ENCODE measurements at regions not wholly inside any gene's neighbourhood (a gene's known extent, or its start where the extent isn't known, plus 50 kb on each side); places are given as distances from the start of the nearest gene placed in this dataset.
"Not testable (repeated sequence)": the region's sequence is repeated elsewhere in the genome, so short reads cannot be mapped to it uniquely, and the experiment has no call there.

DNA sequence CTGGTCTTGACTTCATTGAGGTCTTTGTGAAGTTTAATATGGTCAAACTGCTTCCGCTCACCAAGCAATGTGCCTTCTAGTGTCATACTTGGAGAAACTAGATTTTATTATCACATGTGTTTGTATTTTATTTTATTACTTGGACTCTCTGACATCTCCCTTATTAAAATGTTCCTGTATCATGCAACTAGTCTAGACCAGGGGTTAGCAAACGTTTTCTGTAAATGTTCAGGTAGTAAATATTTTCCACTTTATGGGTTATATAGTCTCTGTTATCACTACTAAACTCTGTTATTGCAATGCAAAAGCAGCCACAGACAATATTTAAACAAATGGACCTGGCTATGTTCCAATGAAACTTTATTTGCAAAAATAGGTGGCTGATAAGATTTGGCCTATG lies 443.8 kb downstream of the MID1IP1 start:
- DNase-seq = no peak

DNA sequence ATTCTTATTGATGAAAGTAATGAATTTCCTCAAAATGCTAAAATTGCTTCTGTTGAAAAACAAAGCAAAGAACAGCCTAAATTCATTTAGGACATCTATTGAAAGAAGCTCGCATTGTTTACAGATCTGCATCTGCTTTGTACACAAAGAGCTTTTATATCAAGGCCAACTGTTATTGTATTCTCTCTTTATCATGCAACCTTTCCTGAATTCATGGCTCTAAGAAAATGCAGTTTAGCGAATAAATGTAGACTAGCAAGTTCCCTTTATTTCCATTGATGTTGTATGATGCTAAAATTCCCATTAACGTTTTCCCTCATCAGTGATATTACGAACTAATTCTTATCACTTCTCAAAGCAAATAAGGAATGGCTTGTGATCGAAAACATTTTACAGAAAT lies 446.3 kb downstream of the MID1IP1 start:
- DNase-seq = no peak

DNA sequence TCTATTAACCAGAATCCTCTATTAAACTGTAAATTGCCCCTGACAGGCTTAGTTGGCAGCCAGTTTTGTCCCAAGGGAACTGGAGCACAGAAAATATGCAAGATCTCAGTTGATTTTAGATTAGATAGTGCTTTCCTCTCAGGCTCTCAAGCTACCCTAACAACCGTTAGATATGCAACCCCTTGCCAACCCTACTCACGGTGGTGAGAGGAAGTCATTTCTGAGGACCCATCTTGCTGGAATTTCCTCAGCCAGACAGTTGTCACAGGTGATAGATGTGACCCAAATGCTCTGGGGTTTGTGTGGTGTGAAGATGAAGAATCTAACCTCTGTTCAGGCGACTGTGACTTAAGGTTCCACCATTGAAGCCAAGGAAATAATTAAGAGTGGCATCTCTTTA lies 447.1 kb downstream of the MID1IP1 start:
- DNase-seq = no peak

DNA sequence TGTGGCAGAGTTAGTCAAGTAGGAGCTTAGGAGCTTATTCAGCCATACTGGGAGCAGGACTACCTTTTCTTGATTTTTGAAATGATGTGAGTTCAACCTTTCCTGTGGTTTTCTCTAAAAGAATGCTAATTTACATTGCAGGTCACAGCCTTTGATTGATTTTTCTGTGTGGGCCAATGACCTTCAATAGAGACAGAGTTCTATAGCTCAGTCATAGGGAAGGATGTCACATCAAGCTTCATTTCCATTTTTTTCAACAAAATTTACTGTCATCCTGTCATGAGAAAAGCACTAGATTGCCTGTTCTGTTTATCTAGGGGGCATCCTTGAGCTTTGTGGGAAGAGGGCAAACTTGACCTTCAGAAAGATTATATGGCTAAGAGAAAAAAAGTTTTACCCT lies 448.7 kb downstream of the MID1IP1 start:
- no peak for DNase-seq

DNA sequence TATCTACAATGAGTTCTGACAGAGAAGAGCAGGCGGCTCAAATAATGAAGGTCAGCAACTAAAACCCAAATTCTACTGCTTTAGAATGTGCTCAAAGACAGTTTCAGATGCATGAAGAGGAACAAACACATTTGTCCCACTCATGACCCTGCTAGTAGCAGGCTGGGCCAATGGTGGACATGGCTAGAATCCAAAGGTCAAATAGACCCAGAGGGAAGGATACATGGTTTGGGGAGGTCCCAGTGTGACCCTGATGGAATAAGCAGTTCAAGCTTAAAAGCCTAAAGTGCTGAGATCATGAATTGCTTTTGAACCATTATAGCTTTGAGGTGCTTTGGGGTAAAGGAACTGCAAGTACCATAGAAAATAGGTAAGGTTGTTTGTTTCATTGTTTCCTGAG lies 450.7 kb downstream of the MID1IP1 start:
- no peak for DNase-seq

DNA sequence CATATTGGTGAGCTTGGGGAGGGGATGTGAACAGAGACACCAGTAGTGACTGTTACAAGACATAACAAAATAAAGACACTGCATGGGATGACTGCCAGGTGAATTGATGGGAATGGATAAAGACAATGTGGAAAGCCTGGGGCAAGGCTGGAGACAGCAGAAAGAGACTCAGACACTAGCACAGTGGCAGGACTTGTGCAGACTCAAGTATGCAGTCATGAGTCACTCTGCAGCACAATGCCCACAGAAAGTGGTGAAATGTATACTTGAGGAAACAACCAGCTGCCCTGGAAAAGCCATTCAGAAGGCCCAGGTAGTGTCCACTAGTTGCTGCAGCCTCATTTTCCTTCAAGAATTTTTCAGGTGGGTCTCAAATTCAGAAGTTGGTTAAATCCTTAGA lies 452.3 kb downstream of the MID1IP1 start:
- no peak for DNase-seq

DNA sequence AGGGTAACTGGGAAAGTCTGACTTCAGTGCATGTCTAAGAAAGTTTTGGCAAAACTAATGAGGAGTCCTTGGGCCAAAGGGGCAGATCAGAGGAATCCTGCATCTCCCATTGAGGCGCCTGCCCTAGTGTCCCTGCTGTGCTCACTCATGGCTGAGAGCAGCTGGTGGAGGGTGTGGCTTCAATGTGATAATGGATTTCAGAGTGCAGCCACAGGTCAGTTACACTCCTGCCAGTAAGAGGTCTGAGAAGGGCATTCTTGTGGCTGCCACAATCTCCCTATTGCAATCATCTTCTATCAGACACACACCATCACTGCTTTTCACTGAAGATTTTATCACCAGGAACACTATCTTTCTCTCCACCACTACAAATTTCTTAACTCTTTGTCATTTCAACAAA lies 457.1 kb downstream of the MID1IP1 start:
- no peak for DNase-seq

DNA sequence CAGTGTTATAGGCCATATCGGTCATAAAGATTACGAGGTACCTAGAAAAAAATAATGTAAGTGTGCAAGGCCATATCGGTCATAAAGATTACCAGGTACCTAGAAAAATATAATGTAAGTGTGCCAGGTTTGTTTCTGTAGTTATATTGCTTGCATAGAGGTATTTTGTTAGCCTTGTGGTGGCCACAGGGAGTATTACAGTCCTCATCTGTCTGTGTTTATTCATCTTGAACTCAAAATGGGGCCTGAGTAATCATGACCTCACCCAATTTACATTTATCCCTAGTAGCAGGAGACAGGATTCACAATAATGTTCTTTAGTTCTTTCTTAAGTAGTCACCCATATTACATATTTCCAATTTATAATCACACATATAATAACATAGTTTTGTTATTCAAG lies 459.7 kb downstream of the MID1IP1 start:
- no peak for DNase-seq

DNA sequence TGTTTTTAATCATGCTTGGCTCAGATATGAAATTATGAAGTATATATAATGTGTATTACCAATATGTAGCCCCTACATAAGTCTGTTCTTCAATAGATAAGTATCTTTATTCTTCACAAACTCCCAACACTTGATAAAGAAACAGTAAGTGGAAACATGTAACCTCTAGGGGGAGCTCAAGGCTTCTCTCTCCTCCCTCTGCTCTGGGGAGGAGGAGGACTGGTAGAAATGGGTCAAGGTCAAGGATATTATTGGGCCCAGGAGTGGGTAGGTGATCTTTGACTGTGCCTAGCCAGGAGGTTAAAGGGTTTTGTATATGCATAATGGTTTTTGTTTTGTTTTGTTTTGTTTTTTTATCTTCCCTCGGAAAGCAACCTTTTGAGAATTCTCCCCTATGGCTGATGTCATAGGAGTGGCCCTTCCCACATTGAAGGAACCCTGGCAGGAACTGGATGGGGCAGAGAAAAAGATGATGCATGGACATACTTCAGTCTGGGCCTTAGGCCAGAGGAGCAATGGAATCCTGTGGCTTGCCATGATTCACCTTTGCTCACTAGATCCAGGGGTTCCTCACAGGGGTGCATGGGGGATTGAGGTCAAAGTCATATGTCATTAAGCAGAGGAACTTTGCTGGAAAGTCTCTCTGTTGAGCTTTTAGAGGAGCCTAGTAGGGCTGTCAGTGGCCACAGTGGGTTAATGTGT lies 460.3 kb downstream of the MID1IP1 start:
- peak; percentile 49 for DNase-seq

DNA sequence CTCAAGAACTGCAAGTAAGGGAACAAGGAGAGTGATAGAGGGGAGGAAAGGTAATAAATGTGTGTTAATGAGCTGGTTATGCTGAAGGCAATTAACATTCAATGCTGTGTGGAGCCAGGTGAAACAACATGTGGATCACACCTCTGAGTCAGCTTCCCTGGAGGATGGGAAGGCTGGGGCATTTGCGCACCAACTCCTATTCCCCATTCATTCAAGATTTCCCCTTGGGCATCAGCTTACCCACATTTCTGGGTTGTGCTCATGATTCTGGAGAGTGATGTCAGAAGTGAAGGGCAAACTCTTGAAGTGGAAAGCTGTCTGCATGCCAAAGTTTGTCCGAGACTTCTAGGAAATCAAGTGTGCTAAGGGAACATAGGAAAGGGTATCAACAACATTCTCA lies 461.4 kb downstream of the MID1IP1 start:
- no peak for DNase-seq

DNA sequence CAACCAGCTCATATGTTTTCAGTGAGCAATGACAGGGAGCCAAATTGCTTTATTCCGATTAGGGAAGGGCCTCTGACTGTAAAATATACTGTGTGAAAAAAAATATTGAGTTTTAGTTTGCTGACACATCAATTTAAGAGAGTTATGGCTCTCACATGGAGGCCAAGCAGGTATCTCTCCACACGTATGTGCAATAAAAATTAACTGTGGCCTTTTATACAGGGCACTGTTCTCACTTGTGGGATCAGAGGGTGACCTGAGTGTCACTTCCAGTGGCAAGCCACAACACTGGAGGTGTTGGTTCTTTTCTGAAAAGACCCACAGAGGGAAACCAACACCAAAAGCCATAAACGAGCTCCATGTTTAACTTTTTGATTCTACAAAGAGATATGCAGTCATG lies 462.8 kb downstream of the MID1IP1 start:
- no peak for DNase-seq

DNA sequence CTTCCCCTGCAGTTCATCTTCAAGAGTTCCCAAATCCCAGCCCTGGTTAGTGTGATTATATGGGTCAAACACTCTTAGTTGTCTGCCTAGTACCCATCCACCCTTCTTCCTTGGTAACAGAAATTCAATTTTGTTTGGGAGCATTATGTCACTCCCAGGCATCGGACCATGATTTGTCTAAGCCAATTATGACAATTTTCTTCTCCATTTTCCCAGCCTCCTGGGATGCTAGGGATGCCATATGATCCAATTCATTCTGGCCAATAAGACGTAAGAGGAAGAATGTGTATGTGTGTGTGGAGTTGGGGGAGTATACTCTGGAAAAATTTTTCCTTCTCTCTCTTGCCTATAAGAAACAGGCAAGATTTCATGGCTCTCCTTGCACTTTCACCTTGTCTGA lies 465.9 kb downstream of the MID1IP1 start:
- no peak for DNase-seq

DNA sequence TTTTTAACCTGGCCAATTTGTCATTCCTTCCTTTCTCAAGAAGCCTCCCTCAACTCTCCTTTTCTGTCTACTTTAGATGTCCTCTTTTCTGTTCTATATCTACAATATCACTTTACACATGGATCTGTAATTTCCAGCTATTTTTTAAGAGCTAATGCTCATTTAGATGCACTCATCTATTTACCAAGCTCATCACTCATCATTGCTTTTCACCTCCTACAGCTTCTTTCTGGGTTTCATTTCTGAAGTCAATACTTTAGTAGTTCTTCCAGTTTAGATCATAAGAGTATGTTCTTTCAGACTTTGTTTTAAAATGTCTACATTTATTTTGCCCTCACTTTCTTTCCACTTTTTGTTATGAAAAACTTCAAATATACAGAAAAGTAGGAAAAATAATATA lies 466.9 kb downstream of the MID1IP1 start:
- DNase-seq = no peak

DNA sequence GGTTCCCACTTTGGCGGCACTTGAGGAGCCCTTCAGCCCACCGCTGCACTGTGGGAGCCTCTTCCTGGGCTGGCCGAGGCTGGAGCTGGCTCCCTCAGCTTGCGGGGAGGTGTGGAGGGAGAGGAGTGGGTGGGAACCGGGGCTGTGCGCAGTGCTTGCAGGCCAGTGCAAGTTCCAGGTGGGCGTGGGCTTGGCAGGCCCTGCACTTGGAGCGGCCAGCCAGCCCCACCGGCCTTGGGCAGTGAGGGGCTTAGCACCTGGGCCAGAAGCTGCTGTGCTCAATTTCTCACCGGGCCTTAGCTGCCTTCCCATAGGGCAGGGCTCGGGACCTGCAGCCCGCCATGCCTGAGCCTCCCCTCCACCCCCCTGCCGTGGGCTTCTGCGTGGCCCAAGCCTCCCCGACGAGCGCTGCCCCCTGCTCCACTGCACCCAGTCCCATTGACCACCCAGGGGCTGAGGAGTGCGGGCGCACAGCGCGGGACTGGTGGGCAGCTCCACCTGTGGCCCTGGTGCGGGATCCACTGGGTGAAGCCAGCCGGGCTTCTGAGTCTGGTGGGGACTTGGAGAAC lies 474.3 kb downstream of the MID1IP1 start:
- no peak for DNase-seq

DNA sequence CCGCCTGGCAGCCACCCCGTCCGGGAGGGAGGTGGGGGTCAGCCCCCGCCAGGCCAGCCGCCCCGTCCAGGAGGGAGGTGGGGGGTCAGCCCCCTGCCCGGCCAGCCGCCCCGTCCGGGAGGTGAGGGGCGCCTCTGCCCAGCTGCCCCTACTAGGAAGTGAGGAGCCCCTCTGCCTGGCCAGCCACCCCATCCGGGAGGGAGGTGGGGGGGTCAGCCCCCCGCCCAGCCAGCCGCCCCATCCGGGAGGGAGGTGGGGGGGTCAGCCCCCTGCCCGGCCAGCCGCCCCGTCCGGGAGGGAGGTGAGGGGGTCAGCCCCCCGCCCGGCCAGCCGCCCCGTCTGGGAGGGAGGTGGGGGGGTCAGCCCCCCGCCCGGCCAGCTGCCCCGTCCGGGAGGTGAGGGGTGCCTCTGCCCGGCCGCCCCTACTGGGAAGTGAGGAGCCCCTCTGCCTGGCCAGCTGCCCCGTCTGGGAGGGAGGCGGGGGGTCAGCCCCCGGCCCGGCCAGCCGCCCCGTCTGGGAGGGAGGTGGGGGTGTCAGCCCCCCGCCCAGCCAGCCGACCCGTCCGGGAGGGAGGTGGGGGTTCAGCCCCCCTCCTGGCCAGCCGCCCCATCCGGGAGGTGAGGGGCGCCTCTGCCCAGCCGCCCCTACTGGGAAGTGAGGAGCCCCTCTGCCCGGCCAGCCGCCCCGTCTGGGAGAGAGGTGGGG lies 476.6 kb downstream of the MID1IP1 start:
- not testable (repeated sequence) for DNase-seq

DNA sequence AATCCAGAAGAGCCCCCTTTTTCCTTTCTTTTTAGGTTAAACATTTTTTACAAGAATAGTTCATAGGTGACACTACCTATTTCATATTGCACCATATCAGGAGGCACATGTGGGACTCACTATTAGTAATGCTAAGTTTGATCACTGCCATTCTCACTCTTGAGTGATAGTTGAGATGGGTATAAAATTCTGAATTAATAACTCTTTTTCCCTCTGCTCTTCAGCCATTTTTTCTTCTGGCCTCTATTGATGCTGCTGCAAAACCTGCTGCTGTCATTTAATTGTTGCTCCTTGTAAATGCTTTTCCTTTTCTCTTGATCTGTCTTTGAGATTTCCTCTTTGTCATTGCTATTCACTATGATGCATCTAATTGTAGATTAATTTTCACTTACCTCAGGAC lies 482.0 kb downstream of the MID1IP1 start:
- DNase-seq = no peak

DNA sequence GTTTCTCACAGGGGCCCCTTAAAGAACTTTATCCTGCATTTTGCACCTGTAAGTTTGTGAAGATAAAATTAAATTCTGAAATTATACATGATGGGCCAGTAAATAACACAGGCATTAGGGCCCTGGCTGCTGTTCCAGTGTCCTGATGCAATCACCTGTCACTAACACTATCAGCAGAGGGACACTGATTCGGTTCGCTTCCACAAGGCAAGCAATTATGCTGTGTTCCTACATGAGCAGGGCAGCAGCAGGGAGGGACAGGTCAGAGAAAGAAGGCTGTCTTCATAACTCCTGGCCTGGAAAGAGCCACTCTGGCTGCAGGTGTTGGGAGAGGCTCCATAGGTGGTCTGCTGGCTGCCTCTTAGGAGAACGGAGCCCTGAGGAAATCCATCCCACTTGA lies 487.3 kb downstream of the MID1IP1 start:
- DNase-seq = no peak

DNA sequence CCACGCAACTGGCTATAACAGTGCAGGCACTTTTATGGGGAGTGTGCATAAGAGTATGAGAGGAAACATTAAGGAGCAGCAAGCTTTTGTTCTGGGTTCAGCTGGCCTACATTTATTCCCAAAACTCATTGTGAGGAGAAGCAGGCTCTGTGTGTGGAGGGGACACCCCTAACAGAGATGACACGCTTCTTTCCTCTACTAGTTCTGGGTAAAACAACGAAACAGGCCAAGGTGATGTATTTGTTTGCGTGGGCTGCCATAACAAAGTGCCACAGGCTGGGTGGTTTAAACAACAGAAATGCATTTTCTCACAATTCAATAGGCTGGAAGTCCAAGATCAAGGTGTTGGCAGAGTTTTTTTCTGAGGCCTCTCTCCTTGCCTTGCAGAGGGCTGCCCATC lies 488.6 kb downstream of the MID1IP1 start:
- no peak for DNase-seq

DNA sequence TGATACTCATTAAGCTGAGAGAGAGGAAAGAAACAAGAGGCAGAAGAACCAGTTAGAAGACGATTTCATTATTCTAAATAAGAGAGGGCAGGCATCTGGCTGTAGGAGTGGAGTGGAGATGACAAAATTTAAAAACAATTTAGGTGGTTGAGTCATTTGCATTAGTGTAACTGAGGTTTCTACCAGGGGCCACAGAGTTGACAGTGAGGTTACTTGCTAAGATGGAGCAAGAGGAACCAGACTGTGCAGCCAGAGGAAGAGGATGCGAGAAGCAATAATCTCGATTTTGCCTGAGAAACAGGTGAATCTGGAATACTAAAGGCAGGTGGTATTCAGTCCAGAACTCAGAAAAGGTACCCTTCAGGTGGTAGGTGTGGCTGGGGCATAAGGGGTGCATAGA lies 491.9 kb downstream of the MID1IP1 start:
- DNase-seq = no peak

DNA sequence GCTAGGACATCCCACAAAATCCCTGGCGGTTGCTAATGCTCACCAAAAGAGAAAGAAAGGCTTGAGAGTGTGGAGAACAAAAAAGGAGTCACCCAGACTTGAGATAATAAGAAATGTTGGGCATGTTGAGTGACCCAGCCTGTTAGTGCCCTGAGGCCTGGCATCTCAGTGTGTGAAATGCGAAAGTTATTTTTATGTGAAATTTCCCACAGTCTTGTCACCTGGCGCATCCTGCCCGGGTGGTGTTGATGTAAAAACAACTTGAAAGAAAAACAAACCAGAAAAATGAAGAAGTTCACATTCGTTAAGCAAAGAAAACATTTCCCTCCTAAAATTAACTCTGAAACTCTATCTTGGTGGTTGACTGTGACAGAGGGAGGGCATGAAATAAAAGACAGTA lies 495.2 kb downstream of the MID1IP1 start:
- DNase-seq = no peak

DNA sequence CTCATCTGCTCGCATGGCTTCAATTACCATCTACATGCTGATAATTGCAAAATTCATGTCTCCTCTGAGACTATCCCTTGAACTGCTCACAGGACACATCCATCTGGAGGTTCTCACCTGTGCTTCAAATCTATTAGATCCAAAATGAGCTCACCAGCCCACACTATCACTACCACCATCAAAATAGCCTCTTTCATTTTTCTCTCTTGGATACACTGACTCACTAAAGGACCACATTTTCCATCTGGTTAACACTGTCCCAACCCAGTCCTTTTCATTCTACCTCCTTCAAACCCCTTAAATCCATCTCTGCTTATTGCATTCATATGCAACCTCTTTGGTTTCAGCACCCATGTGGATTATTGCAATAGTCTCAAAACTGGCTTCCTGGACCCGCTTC lies 497.6 kb downstream of the MID1IP1 start:
- DNase-seq = no peak

DNA sequence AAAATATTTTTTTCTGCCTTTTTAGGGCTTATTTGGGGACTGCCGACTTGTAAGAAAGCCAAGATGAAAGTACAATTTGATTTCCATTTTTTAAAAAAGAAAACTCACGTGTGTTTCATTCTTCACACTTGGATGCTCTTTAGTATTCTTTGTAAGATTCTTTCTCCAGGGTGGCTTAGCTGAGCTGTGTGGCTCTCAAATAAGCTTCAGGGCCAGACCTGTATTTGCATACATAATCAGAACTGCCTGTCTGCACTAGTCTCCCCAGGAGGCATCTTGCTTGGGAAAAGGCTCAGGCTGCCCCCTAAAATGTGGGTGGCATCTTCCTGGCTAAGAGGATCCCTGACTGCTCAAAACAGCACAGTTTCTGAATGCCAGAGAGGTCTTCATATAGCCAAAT lies 498.4 kb downstream of the MID1IP1 start:
- DNase-seq = no peak

DNA sequence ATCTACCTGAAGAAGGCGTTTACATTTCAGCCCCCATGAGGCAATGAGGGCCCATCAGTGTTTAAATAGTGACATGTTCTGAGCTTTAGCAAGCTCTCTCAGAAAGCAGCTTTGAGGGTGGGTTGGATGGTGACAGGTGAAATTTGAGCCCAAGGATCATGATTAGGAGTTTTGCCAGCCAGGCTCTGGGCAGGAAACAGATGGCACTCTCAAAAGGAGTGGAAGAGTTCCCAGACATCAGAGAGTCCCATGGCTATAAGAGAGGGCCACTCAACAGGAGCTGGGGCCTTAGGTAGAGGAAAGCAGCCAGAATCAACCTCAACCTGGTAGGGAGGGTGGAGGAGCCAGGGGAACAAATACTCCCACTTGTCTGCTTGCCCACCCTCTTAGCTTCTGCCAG lies 499.8 kb downstream of the MID1IP1 start:
- peak; percentile 29 for DNase-seq

DNA sequence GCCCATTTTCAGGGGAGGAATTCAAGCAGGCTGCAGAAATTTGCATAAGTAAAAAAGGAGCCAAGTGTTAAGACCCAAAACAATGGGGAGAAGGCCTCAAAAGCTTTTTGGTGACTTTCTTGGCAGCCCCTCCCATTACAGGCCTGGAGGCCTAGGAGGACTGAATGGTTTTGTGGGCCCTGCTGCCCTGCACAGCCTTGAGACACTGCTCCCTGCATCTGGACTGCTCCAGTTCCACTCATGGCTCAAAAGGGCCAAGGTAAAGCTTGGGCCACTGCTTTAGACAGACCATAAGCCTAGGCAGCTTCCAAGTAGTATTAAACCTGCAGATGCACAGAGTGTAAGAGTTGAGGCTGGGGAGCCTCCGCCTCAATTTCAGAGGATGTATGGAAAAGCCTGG lies 501.6 kb downstream of the MID1IP1 start:
- DNase-seq = no peak

DNA sequence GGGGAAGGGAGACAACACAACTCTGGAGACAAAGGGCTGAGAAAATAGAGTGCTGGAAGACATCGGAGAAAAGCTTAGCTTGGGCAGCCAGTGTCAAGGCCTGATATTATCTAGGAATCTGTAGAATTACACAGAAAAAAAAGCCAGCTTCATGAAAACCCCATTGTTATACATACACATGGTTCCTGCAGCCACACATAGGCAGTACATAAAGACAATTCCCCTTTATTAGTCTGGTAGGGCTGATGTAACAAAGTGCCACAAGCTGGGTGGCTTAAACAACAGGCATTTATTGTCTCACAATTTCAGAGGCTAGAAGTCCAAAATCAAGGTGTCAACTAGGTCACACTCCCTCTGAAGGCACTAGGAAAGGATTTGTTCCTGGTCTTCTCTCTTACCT lies 503.5 kb downstream of the MID1IP1 start:
- DNase-seq = no peak
